GM21390 (cell line): ENCODE measurements at regions not wholly inside any gene's neighbourhood (a gene's known extent, or its start where the extent isn't known, plus 50 kb on each side); places are given as distances from the start of the nearest gene placed in this dataset.
"Not testable (repeated sequence)": the region's sequence is repeated elsewhere in the genome, so short reads cannot be mapped to it uniquely, and the experiment has no call there.

ENCODE experiments used
- ATAC-seq: cut with Tn5 transposase; IDR thresholded peaks from one replicate; pipeline ENCODE4 v1.9.1; 2021; ENCODE audit not compliant: unreplicated experiment

GRCh38 chr7:49443515-49443914, 329.9 kb upstream of the VWC2 start:
- ATAC-seq: no peak

GRCh38 chr7:49453486-49453885, 320.0 kb upstream of the VWC2 start:
- no peak for ATAC-seq

GRCh38 chr7:49479441-49479840, 294.0 kb upstream of the VWC2 start:
- no peak for ATAC-seq

DNA sequence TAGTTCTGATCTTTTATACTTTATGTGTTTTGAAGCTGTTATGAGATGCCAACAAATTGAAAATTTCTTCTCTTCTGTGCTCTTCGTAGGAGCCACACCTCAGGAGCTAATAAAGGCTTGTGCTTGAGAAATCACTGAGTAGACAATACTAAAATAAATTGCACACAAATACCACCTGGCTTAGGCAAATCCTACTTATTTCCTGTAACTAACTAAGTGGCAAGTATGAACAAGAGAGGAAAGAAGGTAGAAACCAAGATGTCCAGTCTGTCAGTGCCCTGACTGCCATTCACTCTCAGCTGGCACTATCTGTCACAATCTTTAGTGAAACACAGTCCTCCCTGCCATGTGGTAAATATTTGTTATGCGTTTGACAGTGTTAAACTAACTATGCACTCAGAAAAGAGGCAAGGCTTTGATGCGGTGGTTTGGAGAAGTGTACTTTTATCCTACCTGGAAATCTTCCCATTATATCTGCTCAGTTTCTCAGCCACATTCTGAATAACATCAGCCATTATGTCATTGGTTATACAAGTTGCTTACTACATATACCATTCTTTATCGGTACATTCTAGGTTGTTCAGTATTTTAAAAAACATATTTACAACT, 293.4 kb upstream of the VWC2 start:
- ATAC-seq: no peak

DNA sequence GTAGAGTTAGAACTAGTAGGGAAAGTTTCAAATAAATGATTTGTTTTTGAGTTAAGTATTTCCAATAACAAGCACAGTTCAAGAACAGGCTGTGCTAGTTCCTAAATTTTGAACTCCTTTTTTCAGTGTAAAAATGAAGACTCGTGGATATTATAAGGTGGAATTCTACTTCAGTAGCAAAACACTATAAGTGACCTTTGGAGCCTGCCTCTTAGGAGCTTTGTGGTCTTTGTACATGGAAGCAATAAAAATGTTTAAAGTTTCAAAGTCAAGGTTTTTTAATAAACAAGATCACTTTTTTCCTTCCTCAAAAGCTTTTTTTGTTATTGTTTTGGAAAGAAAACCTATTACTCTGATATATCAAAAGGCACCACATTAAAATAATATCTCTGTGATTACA, 292.4 kb upstream of the VWC2 start:
- no peak for ATAC-seq

DNA sequence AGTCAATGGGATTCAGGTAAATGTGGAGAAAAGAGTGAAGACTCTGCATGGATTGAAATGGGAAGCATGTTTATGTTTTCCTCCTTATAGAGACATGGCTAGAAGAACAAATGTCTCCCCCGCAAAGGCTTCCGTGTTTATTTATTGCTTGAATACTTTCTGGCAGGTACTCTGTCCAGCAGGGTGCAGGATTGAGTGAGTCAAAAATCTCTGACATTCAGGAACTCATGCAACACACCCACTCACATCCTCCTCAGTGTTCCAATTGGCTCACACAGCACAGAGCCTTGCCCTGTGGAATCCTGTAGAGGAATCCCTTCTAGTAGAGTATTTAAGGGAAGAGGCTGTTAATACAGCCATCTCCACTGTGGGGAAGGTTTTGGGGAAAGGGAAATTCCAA, 290.3 kb upstream of the VWC2 start:
- ATAC-seq: peak; percentile 45

DNA sequence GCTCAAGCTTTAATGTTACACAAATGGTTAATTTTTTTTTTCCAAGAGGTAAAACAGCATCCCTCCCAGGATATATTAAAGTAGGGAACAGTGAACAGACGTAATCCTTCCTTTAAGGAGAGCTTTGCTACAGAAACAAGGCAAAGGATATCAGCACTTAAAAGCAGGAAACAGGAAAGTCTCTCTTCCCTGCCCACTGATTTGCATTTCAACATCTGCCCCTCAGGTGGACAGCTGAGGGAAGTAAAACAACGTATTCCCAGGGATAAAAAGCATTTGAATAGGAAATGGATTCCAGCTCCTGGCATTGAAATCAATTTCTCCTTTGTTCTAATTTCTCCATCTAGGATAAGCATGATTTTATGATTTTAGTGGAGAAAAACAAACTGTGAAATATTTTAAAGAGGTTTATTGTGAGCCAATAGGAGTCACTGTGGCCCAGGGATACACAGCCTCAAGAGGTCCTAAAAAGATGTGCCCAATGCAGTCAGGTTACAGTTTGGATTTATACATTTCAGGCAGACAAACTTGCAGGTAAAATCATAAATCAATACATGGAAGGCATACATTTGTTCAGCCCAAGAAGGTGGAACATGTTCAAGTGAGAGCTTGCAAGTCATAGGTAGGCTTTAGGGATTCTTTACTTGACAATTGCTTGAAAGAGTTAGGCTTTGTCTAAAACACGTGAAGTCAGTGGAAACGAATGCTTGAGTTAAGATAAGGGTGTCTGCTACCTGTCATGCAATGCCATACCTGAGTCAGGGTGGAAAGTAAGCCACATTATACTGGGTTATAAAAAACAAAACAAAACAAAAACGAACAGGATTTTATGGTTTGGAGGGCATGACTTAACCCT, 286.2 kb upstream of the VWC2 start:
- ATAC-seq: no peak

GRCh38 chr7:49487830-49488140, 285.7 kb upstream of the VWC2 start:
- ATAC-seq: no peak

DNA sequence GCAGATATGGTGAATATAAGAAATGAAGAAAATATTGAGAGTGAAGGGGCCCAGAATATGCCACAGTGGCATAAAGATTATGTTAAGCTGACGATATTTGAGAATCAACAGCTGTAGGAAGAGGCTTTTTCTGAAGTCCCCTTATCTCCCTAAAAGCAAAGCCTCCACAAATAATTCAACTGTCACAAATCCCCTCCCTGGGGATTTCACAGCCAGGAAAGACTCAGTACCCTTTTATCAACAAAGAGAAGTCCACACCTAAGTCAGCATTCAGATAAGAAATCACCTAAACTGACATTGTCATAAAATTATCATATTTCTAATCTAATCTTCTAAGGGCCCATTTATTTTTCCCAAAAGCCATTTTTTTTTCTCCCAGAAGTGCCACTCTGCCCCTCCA, 284.9 kb upstream of the VWC2 start:
- ATAC-seq: no peak

DNA sequence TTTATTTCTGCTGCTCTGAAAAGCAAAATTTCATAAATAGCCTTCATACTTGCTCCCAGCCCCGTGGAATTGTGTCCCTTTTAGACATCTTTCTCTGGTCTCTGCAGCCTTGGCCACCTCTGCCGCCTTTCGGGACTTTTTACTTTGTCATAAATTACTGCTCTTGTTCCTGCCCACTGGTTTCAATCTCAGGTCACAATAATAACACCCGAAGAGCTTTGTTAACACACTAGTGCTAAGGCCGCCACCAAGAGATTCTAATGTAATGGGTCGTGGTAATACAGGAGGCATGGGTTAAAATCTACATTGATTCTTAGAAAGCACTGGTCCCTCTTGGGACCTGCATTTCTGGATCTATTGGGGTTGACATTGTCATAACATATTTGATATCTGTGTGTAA, 276.0 kb upstream of the VWC2 start:
- no peak for ATAC-seq

DNA sequence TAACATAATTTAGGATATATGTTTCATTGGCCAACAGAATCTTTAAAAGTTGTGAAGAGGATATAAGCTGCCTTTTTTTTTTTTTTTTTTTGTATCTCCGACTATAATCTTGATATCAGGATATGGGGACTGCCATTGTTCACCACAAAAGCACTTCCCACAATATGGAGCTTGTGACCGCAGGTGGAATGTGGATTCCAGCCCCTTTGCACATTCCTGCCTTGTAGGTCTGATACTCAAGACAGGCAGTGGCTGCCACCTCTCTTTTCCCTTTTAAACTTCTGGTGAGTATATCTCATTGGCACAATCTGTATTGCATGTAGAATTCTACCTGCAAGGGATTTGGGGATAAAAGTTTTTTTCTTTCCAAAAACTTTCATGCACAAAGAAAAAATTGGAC, 272.7 kb upstream of the VWC2 start:
- ATAC-seq: no peak

DNA sequence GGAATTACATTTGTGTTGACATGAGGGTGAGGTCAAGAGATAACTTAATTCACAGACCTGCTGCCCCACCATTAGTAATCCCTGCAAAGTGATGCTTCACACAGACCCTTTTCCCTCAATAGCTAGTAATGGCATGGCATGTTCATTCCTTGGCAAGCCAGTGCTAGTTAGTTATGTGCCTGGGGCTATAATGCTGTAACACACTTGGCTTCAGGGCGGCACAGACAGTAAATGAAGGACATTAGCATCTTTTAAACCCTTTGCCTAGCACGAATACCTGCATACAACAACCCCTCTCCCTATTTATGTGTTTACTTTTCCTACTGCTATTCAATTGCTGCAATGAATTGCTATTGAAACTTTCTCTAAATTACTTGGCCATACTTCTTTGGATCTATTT, 266.2 kb upstream of the VWC2 start:
- not testable (repeated sequence) for ATAC-seq

DNA sequence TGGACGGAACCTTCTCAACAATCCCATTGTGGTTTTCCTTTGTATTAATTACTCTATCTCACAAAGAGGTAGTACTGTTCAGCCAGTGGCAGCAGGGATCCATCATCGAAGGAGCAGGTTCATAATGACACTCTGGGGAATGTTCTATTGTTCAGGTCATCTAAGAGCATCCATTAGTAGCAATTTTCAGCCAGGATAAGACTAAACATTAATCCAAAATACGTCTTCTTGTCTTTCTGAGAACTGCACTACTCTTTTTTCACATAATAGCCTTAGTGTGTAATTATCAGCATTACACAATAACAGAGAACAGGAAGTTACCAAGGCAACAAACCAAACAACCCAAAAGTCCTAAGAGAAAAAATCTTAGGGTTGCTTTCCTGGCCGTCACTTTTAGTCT, 259.5 kb upstream of the VWC2 start:
- ATAC-seq: no peak

DNA sequence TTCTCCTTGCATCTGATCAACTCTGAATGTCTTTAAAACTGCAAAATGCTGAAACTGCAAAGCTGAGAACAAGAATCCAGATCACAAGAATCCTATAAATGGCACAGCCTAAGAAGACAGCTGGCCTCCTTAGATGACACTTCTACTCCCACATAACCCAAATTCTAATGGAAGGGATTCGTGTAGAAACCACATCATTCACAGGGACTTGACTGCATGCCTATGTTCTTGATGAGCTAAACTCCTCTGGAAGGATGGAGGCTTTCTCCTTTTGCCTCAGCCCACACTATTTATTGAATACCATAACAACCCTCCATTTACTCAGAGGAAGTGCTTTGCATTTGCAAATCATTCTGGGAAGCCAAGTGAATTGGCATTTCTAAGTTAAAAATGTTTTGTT, 252.5 kb upstream of the VWC2 start:
- no peak for ATAC-seq

GRCh38 chr7:49522111-49522510, 251.3 kb upstream of the VWC2 start:
- no peak for ATAC-seq

- no peak for ATAC-seq
Observed at GRCh38 chr7:49523870-49524269, 249.6 kb upstream of the VWC2 start.

DNA sequence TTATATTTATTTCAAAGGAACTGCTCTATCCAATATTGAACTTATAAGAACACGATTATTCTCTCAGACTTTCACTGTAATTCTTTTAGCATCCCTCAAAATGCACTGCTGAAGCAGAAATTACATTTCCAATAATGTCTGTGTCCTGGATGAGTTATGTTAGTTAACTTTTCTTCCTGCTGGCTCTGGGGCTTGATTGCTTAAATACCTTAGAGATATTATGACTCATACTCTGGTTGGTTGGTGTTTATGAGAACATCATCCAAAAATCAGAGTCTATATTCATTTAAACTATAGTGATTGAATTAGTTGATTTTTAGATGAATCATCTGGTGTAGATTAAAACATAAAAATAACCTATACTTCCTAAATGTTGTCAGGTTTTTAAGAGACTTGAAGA, 246.3 kb upstream of the VWC2 start:
- no peak for ATAC-seq

DNA sequence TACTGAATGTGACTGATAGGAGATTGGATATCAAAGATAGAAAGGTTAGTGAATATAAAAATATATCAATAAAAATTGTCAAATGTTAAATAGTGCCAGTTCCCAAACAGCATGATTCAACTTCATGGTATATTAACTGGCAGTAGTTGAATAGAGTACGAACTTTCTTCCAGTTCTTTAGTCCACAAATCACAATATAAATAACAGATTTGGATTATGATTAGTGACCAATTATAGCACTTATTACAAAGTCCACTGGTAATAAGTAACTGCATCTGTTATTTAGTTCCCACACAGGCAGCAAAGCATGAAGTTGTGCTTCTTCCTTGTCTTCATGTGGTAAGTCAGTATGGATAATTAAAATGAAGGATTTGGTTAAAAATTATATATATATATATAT, 243.0 kb upstream of the VWC2 start:
- no peak for ATAC-seq

DNA sequence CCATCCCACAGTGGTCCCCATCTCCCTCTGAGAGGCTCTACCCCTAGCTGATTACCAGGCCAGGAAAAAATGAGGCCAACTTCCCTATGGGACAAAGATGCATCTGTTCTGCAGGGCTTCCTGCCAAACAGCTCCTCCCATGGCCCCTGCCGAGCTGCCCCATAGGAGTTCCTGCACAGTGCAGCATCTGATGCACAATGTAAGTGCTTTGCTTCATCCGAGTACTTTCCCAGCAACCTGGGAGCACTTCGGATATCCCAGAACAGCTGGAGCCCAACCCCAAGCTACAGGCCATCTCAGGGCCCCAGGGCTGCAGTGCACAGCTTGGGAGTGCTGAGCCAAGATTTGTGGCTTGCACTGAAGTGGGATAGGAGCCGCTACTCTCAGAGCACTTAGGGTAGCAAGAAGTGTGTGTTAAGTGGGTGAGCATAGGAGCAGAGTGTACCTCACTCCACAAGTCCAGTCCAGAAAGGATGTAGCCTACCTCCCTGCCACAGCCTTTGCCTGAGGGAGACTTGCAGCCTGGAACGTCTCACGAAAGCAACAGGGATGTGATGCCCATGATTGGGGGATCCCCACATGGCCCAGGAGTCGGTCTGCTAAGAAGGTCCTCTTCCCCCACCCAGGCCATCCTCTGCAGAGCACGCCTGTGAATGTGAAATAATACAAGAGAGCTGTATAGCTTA, 209.6 kb upstream of the VWC2 start:
- peak; percentile 30 for ATAC-seq

DNA sequence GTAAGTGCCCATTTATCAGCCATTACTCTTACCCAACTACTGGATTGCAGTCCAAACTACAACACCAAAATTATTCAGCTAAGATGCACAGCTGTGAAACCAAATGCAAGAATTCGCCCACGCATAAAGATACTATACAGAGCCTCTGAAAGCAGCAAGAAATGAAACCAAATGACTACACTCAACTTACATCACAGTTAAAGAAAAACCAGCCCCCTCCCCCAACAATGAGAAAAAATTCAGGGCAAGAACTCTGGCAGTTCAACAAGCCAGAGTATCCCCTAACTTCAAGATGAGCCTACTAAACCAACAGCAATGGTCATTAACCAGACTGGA, 209.1 kb upstream of the VWC2 start:
- ATAC-seq: peak; percentile 89

- no peak for ATAC-seq
Observed at GRCh38 chr7:49577576-49577975, 195.9 kb upstream of the VWC2 start.

- ATAC-seq: no peak
Observed at GRCh38 chr7:49579408-49579807, 194.0 kb upstream of the VWC2 start.

- ATAC-seq: no peak
Observed at GRCh38 chr7:49580000-49580399, 193.4 kb upstream of the VWC2 start.
